ENCODE measurements at regions not wholly inside any gene's neighbourhood (a gene's known extent, or its start where the extent isn't known, plus 50 kb on each side); places are given as distances from the start of the nearest gene placed in this dataset.

GRCh38 chr22:48673806-48674500, 1153.7 kb downstream of the BRD1 start:
- TF ChIP-seq, protein P1, sequence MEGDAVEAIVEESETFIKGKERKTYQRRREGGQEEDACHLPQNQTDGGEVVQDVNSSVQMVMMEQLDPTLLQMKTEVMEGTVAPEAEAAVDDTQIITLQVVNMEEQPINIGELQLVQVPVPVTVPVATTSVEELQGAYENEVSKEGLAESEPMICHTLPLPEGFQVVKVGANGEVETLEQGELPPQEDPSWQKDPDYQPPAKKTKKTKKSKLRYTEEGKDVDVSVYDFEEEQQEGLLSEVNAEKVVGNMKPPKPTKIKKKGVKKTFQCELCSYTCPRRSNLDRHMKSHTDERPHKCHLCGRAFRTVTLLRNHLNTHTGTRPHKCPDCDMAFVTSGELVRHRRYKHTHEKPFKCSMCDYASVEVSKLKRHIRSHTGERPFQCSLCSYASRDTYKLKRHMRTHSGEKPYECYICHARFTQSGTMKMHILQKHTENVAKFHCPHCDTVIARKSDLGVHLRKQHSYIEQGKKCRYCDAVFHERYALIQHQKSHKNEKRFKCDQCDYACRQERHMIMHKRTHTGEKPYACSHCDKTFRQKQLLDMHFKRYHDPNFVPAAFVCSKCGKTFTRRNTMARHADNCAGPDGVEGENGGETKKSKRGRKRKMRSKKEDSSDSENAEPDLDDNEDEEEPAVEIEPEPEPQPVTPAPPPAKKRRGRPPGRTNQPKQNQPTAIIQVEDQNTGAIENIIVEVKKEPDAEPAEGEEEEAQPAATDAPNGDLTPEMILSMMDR (conservative IDR thresholded peaks at IDR 0.05; ENCODE audit: low read depth, low read length) = no peak
- DNase-seq (ENCODE audit: low read depth) = no peak
- no peak overlapping the region for H3K4me3 ChIP-seq (ENCODE audit: low read depth, low read length)

GRCh38 chr22:48672387-48672786, 1155.3 kb downstream of the BRD1 start:
- H3K4me3 ChIP-seq (ENCODE audit: low read depth, low read length) = no peak overlapping the region
- TF ChIP-seq, protein P1 (conservative IDR thresholded peaks at IDR 0.05; ENCODE audit: low read depth, low read length) = no peak
- no peak for DNase-seq (ENCODE audit: low read depth)

DNA sequence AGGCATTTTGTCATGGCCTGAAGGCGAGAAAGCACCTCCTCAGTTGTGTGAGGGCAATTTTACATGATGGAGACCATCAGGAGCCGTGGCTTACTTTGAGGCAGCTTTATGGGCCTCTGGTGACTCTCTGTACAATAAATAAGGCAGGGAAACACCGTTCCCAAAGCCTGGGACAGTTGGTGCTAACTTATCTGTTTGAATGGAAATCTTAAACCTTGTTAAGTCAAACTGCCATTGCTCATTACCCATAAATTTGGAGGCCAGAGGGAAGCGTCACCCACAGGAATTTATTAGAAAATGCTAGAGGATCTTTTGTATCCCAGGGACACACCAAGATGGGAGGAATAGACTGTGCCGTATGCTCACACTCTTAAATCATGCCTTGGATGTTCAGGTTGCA, 1156.9 kb downstream of the BRD1 start:
- DNase-seq (ENCODE audit: low read depth) = no peak
- TF ChIP-seq, protein P1 (conservative IDR thresholded peaks at IDR 0.05; ENCODE audit: low read depth, low read length) = no peak

DNA sequence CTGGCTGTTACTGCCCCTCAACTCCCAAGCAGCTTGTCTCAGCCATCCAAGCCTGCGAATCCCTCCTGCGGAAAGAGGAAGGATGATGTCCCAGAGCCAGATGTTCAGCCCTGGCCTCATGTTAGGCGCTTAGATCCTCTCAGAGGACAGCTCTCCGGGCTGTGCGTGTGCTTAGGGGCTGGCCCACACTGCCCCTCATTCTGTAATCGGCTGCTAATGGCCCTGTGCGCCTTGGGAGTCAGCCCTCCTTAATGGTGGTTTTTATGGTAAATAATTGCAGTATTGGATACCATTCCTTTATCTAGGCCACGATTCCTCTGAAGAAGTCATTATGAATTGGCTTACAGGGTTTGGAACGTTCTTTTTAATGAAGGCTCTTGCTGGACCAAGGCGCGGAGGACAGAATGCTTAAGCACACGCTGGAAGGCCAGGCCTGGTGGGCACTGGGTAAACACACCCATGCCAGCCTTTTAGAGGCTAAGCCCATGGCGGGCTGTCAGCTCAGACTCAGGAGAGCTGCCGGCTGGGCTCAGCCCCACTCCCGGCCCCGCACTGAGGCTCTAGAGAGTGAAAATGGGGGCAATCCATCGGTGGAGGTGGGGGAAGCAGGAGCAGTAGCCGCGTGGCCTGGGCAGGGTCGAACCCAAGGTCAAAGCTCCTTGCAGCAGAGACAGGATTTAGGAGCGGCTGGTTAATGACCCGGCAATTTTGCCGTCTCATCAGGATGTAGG, 1157.5 kb downstream of the BRD1 start:
- TF ChIP-seq, protein P1 (conservative IDR thresholded peaks at IDR 0.05; ENCODE audit: low read depth, low read length) = no peak

More for the DNA sequence above, 1156.9 kb downstream of the BRD1 start:
- no peak overlapping the region for H3K4me3 ChIP-seq (ENCODE audit: low read depth, low read length)

DNA sequence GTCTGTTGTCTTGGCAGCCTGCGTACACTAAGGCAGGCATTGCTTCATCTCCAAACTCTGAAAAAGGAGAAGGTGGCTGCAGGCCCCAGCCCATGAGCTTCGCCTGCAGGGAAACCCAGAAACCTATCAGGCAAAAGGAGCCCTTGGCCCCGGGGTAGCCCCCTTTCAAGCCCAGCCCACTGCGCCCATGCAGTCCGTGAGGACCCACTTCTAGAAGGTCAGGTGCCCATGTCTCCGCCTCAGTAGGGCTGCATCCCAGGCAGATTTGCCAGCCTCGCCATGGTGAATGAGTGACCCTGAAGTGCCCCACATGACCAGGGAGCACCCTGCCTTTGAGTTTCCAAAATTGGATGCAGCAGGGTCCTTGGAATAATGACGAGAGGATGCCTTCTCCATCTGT, 1158.4 kb downstream of the BRD1 start:
- TF ChIP-seq, protein P1 (conservative IDR thresholded peaks at IDR 0.05; ENCODE audit: low read depth, low read length) = no peak
- no peak overlapping the region for H3K4me3 ChIP-seq (ENCODE audit: low read depth, low read length)
- no peak for DNase-seq (ENCODE audit: low read depth)

More for the DNA sequence above, 1157.5 kb downstream of the BRD1 start:
- no peak overlapping the region for H3K4me3 ChIP-seq (ENCODE audit: low read depth, low read length)
- no peak for DNase-seq (ENCODE audit: low read depth)

GRCh38 chr22:48667289-48667688, 1160.4 kb downstream of the BRD1 start:
- DNase-seq (ENCODE audit: low read depth) = no peak
- TF ChIP-seq, protein P1 (conservative IDR thresholded peaks at IDR 0.05; ENCODE audit: low read depth, low read length) = no peak
- H3K4me3 ChIP-seq (ENCODE audit: low read depth, low read length) = no peak overlapping the region
